CD4-positive, alpha-beta T cell treated with Interleukin-2 at 100 ng/mL for 4 hours (primary cell): ENCODE measurements at regions not wholly inside any gene's neighbourhood (a gene's known extent, or its start where the extent isn't known, plus 50 kb on each side); places are given as distances from the start of the nearest gene placed in this dataset.
"Not testable (repeated sequence)": the region's sequence is repeated elsewhere in the genome, so short reads cannot be mapped to it uniquely, and the experiment has no call there.

Experiments
- DNase-seq: peaks from one replicate; pipeline ENCODE4 v3.0.0-alpha.2; 2020; ENCODE audit warnings: low spot score

- not testable (repeated sequence) for DNase-seq
Measured at GRCh38 chr1:101123904-101124303, 98.3 kb upstream of the DPH5 start.

- DNase-seq = peak; percentile 79
Measured at GRCh38 chr1:101122452-101123166, 97.0 kb upstream of the DPH5 start.

- no peak for DNase-seq
Measured at GRCh38 chr1:101121975-101122374, 96.4 kb upstream of the DPH5 start.

DNA sequence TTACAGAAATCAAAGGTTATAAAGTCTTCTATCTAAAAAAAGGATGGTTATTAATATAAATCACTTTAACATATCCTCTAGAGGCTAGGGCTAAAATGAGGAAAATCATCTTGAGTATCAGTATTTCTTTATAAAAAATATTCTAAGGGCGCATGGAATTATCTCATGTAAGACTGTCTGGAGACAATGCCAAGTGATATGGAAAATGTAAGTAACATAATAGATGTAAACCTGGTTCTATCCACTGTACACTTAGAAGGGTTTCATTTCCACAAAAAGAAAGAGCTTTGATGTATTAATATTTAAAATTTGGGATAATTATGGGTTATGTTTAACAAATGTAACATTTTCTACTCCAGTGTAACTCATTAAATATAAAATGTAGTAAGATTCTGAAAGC, 95.9 kb upstream of the DPH5 start:
- DNase-seq = no peak

- peak; percentile 44 for DNase-seq
Measured at GRCh38 chr1:101120868-101121267, 95.3 kb upstream of the DPH5 start.

- DNase-seq = no peak
Measured at GRCh38 chr1:101119289-101119688, 93.7 kb upstream of the DPH5 start.

DNA sequence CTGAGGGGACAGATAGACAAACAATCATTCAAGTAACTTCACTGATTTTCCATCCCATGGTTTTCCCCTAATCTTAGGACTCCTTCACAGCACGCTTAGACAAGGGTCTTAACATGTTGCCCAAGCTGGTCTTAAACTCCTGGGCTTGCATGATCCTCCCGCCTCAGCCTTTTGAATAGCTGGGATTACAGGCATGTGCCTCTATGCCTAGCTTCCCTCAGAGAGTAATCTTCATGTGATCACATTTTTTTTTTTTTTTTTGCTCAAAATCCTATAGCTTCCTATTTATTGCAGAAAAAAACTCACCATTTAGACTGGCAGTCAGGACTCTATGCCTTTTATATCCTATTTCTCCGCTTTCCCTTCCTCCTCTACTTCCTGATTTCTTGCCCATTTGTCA, 90.4 kb upstream of the DPH5 start:
- DNase-seq = no peak

- DNase-seq = no peak
Measured at GRCh38 chr1:101115112-101115511, 89.5 kb upstream of the DPH5 start.

DNA sequence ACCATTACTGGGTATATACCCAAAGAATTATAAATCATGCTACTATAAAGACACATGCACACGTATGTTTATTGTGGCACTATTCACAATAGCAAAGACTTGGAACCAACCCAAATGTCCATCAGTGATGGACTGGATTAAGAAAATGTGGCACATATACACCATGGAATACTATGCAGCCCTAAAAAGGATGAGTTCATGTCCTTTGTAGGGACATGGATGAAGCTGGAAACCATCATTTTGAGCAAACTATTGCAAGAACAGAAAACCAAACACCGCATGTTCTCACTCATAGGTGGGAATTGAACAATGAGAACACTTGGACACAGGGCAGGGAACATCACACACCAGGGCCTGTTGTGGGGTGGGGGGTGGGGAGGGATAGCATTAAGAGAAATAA, 88.5 kb upstream of the DPH5 start:
- DNase-seq = not testable (repeated sequence)

- DNase-seq = peak; percentile 92
Measured at GRCh38 chr1:101112051-101112780, 86.6 kb upstream of the DPH5 start.

- DNase-seq = no peak
Measured at GRCh38 chr1:101111461-101111860, 85.9 kb upstream of the DPH5 start.

- no peak for DNase-seq
Measured at GRCh38 chr1:101109791-101110190, 84.2 kb upstream of the DPH5 start.

- no peak for DNase-seq
Measured at GRCh38 chr1:101108111-101108500, 82.5 kb upstream of the DPH5 start.

DNA sequence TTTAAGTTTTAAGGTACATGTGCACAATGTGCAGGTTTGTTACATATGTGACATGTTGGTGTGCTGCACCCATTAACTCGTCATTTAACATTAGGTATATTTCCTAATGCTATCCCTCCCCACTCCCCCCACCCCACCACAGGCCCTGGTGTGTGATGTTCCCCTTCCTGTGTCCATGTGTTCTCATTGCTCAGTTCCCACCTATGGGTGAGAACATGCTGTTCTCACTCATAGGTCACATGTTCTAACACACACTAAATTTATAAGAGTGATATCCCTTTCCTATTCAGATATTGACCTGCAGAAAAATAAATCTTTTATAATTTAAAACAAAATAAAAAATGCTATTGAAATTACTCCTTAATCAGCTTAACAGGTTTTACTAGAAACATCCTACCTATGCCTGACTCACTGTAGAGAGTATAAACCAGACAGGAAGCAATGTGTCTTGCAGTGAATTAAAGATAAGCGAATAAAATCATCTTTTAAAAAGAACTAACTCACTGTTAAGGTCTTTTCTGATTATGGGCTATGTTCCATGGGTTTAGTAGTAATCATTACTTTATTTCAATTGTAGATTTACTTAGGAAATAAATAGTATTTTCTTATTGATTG, 82.0 kb upstream of the DPH5 start:
- DNase-seq = peak; percentile 44

- DNase-seq = no peak
Measured at GRCh38 chr1:101105877-101106276, 80.3 kb upstream of the DPH5 start.

DNA sequence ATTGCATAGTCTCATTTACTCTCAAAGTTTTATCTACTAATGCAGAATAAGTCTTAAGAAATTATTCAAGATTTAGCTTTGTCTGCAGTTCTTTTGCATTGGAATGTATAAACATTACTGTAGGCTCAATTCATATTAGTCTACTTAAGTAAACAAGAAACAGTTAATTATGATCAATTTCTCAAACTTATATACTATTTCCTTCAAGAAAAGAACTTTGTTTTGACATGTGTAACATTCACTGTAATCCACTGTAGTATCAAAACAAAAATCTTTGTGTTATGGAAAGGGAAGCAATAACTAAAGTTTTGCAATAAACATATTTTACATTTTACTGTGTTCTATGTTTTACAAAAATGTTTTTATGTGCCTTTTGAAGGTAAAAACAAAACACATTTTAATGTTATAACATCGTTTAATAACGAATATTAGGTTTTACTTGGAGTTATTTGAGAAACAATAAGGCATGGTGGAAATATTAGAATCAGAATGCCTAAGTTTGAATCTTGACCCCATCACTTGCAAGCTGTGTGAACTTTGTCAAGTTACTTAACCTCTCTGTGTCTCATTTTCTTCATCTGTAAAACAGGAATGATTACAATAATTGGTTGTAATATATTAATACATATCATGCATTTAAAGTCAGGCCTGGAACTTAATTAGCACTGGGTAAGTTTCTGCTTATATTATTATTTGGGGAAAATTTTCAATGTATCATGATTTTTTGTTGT, 77.0 kb upstream of the DPH5 start:
- DNase-seq = no peak

- no peak for DNase-seq
Measured at GRCh38 chr1:101101360-101101759, 75.8 kb upstream of the DPH5 start.

DNA sequence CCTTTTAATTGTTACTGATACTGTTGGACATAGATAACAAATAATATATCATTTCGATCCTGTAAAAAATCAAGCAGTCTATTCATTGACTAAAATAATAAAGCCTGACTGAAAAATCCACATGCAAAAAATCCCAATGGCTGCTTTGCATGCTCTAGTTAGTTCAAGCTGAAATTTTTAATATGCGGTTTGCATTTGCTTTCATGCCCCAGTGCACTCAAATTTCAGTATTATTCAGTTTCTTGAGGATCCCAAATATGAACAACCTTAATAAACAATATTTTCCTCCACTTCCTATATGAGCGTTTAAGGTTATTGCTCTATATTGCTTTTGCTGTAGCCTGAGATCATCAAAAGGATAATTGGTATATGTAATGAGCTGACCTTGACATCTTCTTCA, 75.1 kb upstream of the DPH5 start:
- no peak for DNase-seq

DNA sequence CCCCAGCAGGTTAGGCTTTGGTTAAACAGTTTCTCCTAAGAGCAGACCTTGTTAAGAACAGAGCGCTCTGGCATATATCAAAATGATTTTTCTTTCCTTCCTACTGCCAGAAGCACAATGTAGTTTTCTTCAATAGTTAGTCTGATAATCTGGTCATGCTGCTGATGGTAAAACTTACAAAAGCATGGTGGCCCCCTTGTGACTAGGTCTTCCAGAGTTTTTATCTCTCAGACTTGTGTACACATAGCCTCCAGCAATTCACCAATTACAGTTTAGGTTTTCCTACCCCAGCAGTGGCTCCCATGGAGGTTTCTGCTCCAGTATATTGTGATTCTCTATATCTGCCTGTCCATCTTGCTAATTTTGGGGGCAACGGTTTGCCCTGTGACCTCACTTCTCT, 73.3 kb upstream of the DPH5 start:
- no peak for DNase-seq

DNA sequence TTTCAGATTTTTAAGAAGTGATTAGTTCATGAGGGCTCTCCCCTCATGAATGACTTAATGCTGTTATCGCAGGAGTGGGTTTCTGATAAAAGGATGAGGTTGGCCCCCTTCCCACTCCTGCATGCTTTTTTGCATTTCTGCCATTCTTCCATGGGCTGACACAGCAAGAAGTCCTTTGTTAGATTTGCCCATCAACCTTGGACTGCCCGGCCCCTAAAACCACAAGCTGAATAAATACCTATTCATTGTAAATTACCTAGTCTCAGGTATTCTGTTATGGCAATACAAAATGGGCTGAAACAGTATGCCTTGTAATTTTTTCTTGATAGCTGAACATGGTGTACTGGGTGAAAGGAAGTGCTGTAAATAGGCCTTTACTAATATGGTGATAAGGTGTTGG, 72.7 kb upstream of the DPH5 start:
- DNase-seq = no peak

DNA sequence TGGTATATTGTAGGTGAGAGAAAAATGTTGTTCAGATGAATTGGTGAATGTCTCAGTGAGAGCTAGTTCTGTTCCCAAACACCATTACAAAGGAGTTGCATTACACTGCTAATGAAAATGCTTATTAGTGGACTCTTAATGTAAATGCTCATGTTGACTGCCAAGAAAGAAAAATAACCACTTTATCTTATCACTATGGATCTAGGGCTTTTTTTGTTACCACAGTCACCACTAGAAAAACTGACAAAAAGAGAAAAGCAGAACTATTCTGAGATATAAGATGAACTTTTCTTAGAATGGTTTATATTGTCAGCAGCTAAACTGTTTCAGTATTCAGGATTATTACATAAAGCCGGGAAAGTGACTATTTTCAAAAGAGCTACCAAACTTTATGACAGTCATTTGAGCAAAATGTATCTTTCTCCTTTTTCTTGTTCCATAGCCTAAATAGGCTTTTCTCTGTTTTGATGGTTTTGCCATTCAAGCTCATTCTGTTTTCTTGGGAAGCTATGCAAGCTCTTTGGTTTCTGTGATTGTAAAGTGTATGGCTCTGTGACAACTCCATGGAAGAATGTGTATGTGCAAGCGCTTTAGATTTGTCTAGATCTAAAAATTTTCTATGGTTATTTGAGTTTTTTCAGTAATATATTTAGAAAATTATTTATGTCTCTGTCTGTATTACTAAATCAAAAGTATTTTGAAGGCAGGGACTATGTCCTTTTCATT, 64.2 kb upstream of the DPH5 start:
- DNase-seq = no peak

GRCh38 chr1:101088431-101088830, 62.8 kb upstream of the DPH5 start:
- no peak for DNase-seq
